GM04504 (cell line): ENCODE measurements at regions not wholly inside any gene's neighbourhood (a gene's known extent, or its start where the extent isn't known, plus 50 kb on each side); places are given as distances from the start of the nearest gene placed in this dataset.

ENCODE experiments used
- DNase-seq: peaks from one replicate; pipeline ENCODE4 v3.0.0-alpha.2; 2012; ENCODE audit warnings: low read depth

DNA sequence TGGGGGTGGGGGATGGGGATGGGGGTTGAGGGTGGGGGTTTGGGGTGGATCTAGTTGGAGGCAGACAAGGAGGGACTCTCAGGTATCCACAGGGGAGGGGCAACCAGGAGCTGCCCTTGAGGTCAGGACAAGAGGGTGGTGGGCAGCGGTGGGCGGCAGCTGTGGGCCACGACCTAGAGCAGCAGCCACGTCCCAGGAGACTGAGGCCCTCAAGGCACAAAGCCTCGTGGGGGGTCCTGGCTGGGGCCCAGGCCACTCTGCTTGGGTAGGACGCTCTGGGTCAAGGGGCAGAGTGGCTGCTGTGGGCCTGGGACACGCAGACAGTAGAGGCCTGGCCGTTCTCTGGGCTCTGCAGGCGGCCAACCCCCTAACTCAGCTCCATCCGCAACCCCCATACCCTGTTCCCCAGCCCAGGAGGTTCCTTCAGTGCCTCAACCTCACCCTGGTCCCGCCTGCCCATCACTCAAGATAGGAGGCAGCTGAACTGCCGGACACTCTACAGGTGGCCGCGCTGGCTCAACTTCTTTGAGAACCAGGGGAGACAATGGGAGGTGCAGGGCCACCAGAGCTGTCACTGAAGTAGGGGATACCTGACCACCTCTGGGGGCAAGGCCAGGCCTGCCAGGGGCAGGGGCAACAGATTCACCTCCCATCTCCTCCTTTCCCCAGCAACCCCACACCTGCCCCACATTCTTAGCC lies 75.6 kb downstream of the ENGASE start:
- no peak for DNase-seq

DNA sequence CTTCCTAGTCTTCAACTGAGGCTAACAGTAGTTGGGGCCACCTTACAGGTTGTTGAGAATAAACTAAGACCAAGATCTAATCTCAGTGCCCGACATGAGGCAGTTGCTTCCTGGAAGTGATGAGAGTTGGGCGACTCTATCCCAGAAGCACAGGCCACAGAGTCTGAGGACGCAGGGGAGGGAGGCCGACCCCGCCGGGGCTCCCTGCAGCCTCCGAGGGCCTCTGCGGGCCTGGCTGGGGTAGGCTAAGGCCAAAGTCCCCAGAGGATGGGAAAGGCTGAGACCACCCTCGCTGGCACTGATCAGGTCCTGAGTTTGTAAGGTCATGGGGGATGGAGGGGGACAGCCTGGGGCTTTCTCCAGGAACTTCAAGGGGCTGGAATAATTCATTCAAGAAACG lies 74.0 kb downstream of the ENGASE start:
- no peak for DNase-seq

DNA sequence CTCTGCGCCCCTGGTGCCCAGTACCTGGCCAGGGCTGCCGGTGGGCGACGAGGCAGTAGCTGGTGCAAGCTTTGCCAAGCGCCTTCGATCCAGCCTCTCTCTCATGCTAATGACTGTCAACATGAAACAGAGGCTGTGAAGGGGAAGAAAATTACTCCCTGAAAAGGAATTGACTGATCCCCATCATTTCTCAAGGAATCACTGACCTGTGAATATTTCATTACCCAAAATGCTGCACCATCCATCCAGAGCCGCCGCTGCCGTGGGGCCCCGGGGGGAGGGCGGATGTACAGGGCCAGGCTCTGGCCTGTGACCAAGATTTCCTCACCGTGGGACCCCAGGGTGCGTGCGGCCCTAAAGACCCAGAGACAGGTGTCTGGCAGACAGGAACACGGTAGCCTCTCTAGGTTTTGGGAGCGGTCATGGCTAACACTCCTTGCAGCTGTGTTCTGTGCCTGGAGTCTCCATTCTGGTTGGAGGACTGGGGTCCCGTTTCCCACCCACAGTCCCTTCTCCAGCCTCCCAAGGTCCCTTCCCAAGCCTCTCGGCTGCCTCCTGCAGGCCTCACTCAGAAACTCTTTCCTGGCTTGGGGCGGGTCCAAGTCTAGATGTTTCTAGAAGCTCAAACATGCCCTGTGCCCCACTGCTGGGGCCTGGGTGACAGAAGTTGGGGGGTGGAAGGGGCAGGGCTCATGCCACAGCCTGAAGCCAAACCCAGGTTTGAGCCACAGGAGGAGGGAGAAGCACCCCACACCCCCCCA lies 73.3 kb downstream of the ENGASE start:
- no peak for DNase-seq

DNA sequence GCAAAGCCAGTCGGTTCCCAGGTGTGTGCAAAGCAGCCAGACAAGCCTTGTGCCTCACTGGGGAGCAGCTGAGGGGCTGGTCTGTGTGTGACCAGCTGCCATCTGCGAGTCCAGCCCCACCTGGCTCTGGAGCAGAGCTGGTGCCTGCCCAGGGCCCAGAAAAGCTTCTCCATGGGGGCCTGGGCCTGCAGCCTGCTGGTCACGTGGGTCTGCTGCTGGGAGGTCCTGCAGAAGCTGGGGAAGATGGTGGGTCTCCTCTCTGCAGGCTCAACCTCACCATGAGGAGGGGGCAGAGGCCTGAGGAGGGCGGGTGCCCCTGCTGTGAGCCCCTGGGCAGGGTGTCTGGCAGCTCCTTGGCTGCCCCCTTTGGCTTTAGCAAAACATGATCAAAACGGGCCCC lies 71.9 kb downstream of the ENGASE start:
- DNase-seq: no peak

DNA sequence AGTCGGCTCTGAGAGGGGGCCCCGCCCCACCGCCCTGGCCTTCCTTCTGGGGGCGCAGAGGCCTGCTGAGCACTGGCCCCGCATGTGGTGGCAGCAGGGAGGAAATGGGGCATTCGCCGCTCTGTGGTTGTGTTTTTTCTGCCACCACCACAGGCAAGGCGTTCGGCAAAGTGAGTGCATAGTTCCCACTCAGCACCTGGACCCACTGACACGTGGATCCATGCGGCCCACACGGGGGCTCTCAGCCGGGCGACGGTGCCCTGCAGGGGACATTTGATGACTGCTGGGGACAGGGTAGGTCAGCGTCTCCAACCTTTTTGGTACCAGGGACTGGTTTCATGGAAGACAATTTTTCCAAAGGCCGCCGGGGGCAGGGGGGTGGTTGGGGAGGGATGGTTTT lies 70.9 kb downstream of the ENGASE start:
- DNase-seq: no peak

DNA sequence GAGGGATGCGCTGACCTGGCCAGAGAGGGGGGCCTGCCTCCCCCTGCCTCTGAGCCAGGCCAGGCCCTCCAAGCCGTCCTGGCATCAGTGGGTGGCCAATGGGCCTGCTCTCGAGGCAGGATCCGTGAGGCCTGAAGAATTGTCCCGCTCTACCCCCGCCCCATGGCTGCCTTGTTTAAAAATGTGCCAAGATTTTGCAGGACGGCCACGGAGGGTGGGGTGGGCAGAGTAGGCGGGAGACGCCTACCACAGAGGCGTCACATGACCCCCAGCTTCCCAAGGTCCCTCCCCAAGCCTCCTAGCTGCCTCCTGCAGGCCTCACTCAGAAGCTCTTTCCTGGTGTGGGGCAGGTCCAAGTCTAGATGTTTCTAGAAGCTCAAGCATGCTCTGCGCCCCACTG lies 69.5 kb downstream of the ENGASE start:
- no peak for DNase-seq

DNA sequence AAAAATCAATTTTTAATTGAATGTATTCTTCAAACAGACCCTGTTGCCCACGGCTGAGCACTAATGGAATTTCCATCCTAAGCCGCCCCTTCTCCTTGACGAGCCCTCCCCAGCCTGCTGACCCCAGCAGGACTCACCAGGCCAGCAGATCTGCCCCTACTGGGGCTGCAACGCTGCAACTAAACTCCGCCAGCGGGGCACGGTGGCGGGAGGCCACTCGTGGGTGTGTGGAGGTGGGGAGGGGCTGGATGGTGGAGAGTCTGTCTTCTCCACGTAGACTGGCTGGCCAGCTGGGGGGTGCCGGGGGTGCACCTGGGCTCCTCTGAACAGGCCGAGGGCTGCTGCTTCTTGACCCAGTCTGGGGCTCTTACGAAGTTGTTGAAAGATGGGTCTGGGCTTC lies 67.8 kb downstream of the ENGASE start:
- no peak for DNase-seq

DNA sequence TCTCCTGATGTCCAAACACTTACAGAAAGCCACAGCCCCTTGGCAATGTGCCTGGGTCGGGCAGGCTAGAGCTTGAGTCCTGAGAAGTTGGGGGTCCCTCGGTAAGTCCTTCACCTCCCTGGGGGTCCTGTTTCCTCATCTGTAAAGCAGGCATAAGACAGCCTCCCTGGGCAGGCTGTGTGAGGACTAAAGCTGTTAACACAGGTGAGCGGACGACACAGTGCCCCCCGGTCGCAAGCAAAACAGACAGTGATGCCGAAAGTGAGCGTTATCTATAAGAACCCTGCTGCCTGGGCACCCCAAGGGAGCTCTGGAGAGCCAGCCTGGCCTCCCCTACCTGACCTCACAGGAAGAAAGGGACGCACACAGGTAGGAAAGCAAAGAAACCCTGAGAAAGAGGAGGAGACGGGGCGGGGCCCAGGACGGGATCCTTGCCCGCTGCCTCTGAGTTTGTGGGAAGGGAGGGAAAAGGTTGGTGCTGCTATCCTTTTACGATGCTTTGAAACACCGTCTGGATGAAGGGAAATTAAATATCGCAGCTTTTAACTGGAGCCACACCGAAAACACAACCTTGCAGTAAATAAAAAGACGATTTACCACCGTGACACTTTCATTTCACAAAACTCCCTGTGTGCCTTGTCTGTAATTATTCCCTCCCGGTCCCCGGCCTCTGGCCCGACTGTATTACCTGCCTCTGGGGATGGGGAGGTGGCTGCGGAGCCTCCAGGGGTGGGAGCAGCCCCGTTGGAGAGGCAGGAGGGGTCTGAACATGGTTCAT lies 67.1 kb downstream of the ENGASE start:
- no peak for DNase-seq

DNA sequence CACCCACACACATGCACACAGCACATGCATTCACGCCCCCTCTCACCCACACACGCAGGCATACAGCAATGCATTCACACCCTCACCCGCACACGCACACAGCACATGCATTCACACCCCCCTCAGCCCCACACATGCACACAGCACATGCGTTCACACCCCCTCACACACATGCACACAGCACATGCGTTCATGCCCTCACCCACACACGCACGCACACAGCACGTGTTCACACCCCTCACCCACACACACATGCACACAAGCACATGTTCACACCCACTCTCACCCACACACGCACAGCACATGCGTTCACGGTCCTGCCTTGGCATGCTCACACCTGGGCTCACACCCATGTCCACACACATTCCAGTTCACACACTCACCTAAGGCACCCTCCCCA lies 64.2 kb downstream of the ENGASE start:
- no peak for DNase-seq

DNA sequence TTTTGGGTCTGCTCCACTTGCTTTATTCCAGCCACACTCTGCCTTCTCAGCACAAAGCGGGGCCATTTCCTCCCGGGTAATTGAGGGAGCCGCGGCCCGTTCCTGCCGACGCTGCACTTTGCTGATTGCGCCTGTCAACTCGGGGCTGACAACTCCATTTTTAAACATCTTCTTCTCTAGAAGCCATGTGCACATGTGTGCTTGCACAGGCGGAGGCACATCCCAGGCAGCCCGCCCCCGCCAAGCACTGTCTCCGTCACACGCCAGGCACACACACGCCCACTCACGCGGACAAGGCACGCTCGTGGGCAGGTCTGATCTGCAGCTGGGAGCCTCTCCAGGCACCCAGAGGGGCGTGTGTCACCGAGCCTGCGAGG lies 63.2 kb downstream of the ENGASE start:
- DNase-seq: no peak

DNA sequence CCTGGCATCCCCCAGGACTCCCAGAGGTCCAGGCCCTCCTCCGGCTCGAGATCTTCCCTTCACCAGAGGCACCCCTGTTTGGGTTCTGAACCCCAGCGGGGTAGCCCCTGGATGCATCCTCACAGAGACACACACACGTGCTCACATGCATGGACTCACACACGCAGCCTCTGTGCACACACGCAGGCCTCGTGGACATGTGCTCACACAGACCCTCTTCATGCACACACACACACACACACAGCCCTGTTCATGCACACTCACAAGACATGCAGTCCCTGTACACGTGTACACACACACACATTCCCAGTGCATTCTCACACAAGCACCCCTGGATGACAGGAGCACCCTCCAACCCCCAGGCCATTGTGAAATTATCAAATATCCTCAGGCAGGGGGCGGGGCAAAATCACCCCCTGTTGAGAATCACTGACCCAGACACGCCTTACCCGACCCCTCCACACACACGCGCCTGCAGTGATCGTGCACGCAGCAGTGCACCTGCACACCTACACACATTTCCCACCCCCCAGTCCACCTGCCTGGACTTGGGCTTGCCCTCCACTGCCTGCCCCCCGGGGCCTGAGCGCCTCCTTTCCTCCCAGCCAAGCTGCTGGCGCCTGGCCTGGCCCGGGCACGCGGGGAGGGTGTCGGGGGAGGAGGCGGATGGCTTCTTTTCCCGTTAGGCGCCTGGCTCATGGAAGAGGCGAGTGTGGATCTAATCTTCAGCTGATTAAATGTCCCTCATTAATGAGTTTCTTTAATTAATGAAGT lies 62.6 kb downstream of the ENGASE start:
- no peak for DNase-seq

DNA sequence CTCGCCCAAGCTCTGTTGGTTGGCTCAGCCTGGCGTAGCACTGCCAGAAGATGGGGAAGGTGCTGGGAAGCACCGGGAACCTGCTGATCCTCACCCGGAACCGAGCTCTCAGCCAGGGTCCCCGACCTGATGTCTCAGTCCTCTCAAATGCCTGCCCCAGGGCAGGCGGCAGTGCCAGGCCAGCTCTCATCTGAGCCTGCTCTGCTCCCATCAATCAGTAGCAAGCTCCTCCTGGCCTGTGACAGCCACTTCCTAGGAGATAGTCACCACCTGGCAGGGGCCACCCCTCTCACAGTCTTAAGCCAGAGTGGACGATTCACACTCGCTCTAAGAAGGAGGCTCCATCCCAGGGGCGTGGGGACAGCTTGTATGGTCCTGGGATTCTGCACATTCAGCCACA lies 62.0 kb downstream of the ENGASE start:
- DNase-seq: no peak
